Keratinocyte (primary cell): ENCODE measurements at regions not wholly inside any gene's neighbourhood (a gene's known extent, or its start where the extent isn't known, plus 50 kb on each side); places are given as distances from the start of the nearest gene placed in this dataset.

Experiments
- CTCF ChIP-seq, 3 experiments: IDR thresholded peaks in 1 of 3; conservative IDR thresholded peaks in 1 of 3; optimal IDR thresholded peaks in 1 of 3; 2 replicates in 2 of 3; 3 replicates in 1 of 3; pipeline versions ENCODE3 to v1.5.1; 2011; ENCODE audit warnings: low read length in 3 of 3, mild to moderate bottlenecking in 3 of 3, moderate library complexity in 2 of 3, control low read depth in 1 of 3, inconsistent platforms in 1 of 3; ENCODE audit not compliant: insufficient read depth in 2 of 3; ENCODE audit errors: extremely low read depth in 1 of 3
- EZH2 ChIP-seq: IDR thresholded peaks from one replicate; pipeline ENCODE4 v1.6.1; 2012; ENCODE audit warnings: inconsistent platforms, mild to moderate bottlenecking, low read length, moderate library complexity

DNA sequence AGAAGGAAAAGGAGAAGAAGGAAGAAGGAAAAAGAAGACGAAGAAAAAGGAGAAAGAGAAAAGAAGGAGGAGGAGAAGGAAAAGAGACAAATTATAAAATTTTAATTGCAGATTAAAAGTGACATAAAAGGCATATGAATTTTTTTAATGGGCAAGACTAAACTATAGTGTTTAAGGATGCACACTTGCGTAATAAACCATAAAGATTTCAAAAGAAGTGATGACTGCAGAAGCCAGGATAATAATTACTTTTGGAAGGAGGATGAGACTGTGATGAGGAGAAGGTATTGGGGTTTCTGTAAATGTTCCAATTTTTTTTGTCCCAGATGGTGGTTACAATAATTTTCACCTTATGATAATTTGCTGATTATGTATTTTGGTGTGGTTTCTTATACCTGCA is 243.1 kb upstream of the PKN2 start:
- TF ChIP-seq CTCF (optimal IDR thresholded peaks at IDR 0.05 in 1 of 3, IDR thresholded peaks at IDR 0.05 in 1 of 3, conservative IDR thresholded peaks at IDR 0.05 in 1 of 3; ENCODE audit: extremely low read depth in 1 of 3, insufficient read depth in 2 of 3, low read length in 3 of 3) (no peak), EZH2 (no peak)
